Keratinocyte (primary cell): ENCODE measurements at regions not wholly inside any gene's neighbourhood (a gene's known extent, or its start where the extent isn't known, plus 50 kb on each side); places are given as distances from the start of the nearest gene placed in this dataset.

Experiments
- DNase-seq: peaks from one replicate; pipeline ENCODE4 v3.0.0-alpha.2; 2011; ENCODE audit warnings: low read depth, missing footprints, low spot score
- FAIRE-seq: peaks from 2 replicates; lab custom pipeline; 2011; peaks lifted over from hg19 to GRCh38; lab: Jason Lieb, UNC
- H2AFZ ChIP-seq: 2 replicates; pipeline ENCODE4 v1.6.0; 2012; ENCODE audit warnings: low read length, control low read depth, inconsistent platforms; ENCODE audit not compliant: control insufficient read depth
- H3K27ac ChIP-seq: 2 replicates; pipeline ENCODE4 v1.5.1; 2011; ENCODE audit warnings: low read length; ENCODE audit not compliant: control insufficient read depth, insufficient read depth
- H3K27me3 ChIP-seq: 3 replicates; pipeline ENCODE4 v1.6.0; 2011; ENCODE audit warnings: low read length; ENCODE audit not compliant: control insufficient read depth, insufficient read depth; ENCODE audit errors: extremely low read depth
- H3K36me3 ChIP-seq, 2 experiments: 2 replicates in 1 of 2; 3 replicates in 1 of 2; pipeline ENCODE4 v1.5.1; 2011; ENCODE audit warnings: low read length in 2 of 2, mild to moderate bottlenecking in 1 of 2; ENCODE audit not compliant: control insufficient read depth in 2 of 2, insufficient read depth in 2 of 2; ENCODE audit errors: extremely low read depth in 1 of 2
- H3K4me1 ChIP-seq: 3 replicates; pipeline ENCODE4 v1.5.1; 2011; ENCODE audit warnings: low read length; ENCODE audit not compliant: control insufficient read depth, insufficient read depth; ENCODE audit errors: extremely low read depth
- H3K4me2 ChIP-seq: 3 replicates; pipeline ENCODE4 v1.6.0; 2011; ENCODE audit warnings: low read depth, low read length; ENCODE audit not compliant: control insufficient read depth, insufficient read depth; ENCODE audit errors: extremely low read depth
- H3K4me3 ChIP-seq, 3 experiments: fragments of 200-600 bp in 1 of 3; sonication (generic) in 1 of 3; 2 replicates in 2 of 3; 3 replicates in 1 of 3; pipeline ENCODE4 v1.5.1; 2011 to 2016; ENCODE audit warnings: low read length in 3 of 3, mild to moderate bottlenecking in 3 of 3, control low read depth in 2 of 3, inconsistent platforms in 1 of 3, low read depth in 1 of 3, mixed read lengths in 1 of 3, mixed run types in 1 of 3, moderate library complexity in 1 of 3; ENCODE audit not compliant: control insufficient read depth in 2 of 3, insufficient read depth in 2 of 3; ENCODE audit errors: extremely low read depth in 1 of 3
- H3K79me2 ChIP-seq: 2 replicates; pipeline ENCODE4 v1.6.0; 2012; ENCODE audit warnings: low read length; ENCODE audit not compliant: control insufficient read depth, insufficient read depth
- H3K9ac ChIP-seq: 3 replicates; pipeline ENCODE4 v1.6.0; 2011; ENCODE audit warnings: low read length; ENCODE audit not compliant: control insufficient read depth, insufficient read depth; ENCODE audit errors: extremely low read depth
- H3K9me1 ChIP-seq: 3 replicates; pipeline ENCODE4 v1.6.0; 2011; ENCODE audit warnings: low read length; ENCODE audit not compliant: control insufficient read depth, insufficient read depth; ENCODE audit errors: extremely low read depth
- H3K9me3 ChIP-seq: 2 replicates; pipeline ENCODE4 v1.5.1; 2012; ENCODE audit warnings: low read depth, low read length; ENCODE audit not compliant: control insufficient read depth
- H4K20me1 ChIP-seq: 3 replicates; pipeline ENCODE4 v1.6.0; 2011; ENCODE audit warnings: low read length; ENCODE audit not compliant: control insufficient read depth, insufficient read depth; ENCODE audit errors: extremely low read depth
- CTCF ChIP-seq, 3 experiments: IDR thresholded peaks in 1 of 3; conservative IDR thresholded peaks in 1 of 3; optimal IDR thresholded peaks in 1 of 3; 2 replicates in 2 of 3; 3 replicates in 1 of 3; pipeline versions ENCODE3 to v1.5.1; 2011; ENCODE audit warnings: low read length in 3 of 3, mild to moderate bottlenecking in 3 of 3, moderate library complexity in 2 of 3, control low read depth in 1 of 3, inconsistent platforms in 1 of 3; ENCODE audit not compliant: insufficient read depth in 2 of 3; ENCODE audit errors: extremely low read depth in 1 of 3
- EZH2 ChIP-seq: IDR thresholded peaks from one replicate; pipeline ENCODE4 v1.6.1; 2012; ENCODE audit warnings: inconsistent platforms, mild to moderate bottlenecking, low read length, moderate library complexity
- dilution Hi-C: fragments of 300-500 bp; cut with MboI; formaldehyde crosslinking; loops from one replicate; pipeline ENCODE4 v1.7.0; 2020; ENCODE audit warnings: low sequenced_read_pairs; ENCODE audit not compliant: extremely low pct_ligation_motif_present

GRCh38 chr13:83937579-83937978, 55.3 kb upstream of the SLITRK1 start:
- Histone ChIP-seq H4K20me1 (no peaks in the 10 kb centered on the region), H3K4me1 (peaks cover 19% of the 10 kb centered on the region), H3K27ac (no peak overlapping the region), H3K4me3 (no peak overlapping the region), H3K27me3 (no peaks in the 10 kb centered on the region), H3K9me3 (no peaks in the 10 kb centered on the region), H3K4me2 (no peak overlapping the region), H3K36me3 (no peaks in the 10 kb centered on the region), H2AFZ (no peak overlapping the region), H3K9me1 (no peaks in the 10 kb centered on the region), H3K79me2 (no peaks in the 10 kb centered on the region), H3K9ac (no peak overlapping the region)
- TF ChIP-seq EZH2 = no peak
- TF ChIP-seq CTCF (optimal IDR thresholded peaks at IDR 0.05 in 1 of 3, IDR thresholded peaks at IDR 0.05 in 1 of 3, conservative IDR thresholded peaks at IDR 0.05 in 1 of 3; ENCODE audit: extremely low read depth in 1 of 3, insufficient read depth in 2 of 3, low read length in 3 of 3) = no peak
- no peak for DNase-seq
- FAIRE-seq = no peak
- dilution Hi-C loops = no loop called here

GRCh38 chr13:83935566-83935965, 53.3 kb upstream of the SLITRK1 start:
- Histone ChIP-seq H3K27ac (no peak overlapping the region), H3K27me3 (no peaks in the 10 kb centered on the region), H4K20me1 (no peaks in the 10 kb centered on the region), H3K9me1 (no peaks in the 10 kb centered on the region), H3K4me3 (no peak overlapping the region), H3K9ac (no peak overlapping the region), H3K36me3 (no peaks in the 10 kb centered on the region), H3K9me3 (no peaks in the 10 kb centered on the region), H3K4me2 (no peak overlapping the region), H3K79me2 (no peaks in the 10 kb centered on the region), H2AFZ (no peak overlapping the region), H3K4me1 (peaks cover 3% of the 10 kb centered on the region)
- TF ChIP-seq EZH2 (no peak), CTCF (optimal IDR thresholded peaks at IDR 0.05 in 1 of 3, IDR thresholded peaks at IDR 0.05 in 1 of 3, conservative IDR thresholded peaks at IDR 0.05 in 1 of 3; ENCODE audit: extremely low read depth in 1 of 3, insufficient read depth in 2 of 3, low read length in 3 of 3) (no peak)
- FAIRE-seq (no peak), DNase-seq (no peak)
- dilution Hi-C loops = no loop called here
